DND-41 (cell line): ENCODE measurements at regions not wholly inside any gene's neighbourhood (a gene's known extent, or its start where the extent isn't known, plus 50 kb on each side); places are given as distances from the start of the nearest gene placed in this dataset.

Experiments used
- EZH2 ChIP-seq: IDR thresholded peaks from 3 replicates; pipeline ENCODE4 v1.6.1; 2012; ENCODE audit warnings: borderline replicate concordance, low read depth, mild to moderate bottlenecking, moderate library complexity, low read length, inconsistent platforms; ENCODE audit not compliant: severe bottlenecking
- TF ChIP-seq, protein P1 (sequence below): IDR thresholded peaks from 2 replicates; pipeline ENCODE4 v1.5.1; 2012; ENCODE audit warnings: borderline replicate concordance, low read length, moderate library complexity, mild to moderate bottlenecking; ENCODE audit not compliant: poor library complexity, severe bottlenecking; ENCODE audit errors: extremely low read depth

DNA sequence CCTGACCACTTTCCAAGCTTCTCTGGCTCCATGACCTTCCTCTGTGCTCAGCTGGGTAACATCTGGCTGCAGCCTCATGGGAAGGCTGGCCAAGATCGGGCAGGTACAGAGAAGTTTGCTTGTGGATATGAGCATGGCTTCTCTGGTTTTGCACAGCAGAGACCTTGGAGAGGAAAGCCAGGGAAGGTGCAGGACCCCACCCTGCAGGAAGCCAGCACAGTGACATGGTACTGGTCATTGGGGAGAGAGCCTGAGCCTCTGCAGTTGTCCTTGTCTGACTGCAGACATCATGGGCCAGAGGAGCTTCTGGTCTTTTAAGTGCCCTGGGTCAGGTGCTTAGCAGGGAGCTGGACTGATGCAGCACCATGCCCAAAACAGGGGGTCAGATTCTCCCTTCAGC lies 70.6 kb upstream of the LEP start:
- TF ChIP-seq, protein P1, sequence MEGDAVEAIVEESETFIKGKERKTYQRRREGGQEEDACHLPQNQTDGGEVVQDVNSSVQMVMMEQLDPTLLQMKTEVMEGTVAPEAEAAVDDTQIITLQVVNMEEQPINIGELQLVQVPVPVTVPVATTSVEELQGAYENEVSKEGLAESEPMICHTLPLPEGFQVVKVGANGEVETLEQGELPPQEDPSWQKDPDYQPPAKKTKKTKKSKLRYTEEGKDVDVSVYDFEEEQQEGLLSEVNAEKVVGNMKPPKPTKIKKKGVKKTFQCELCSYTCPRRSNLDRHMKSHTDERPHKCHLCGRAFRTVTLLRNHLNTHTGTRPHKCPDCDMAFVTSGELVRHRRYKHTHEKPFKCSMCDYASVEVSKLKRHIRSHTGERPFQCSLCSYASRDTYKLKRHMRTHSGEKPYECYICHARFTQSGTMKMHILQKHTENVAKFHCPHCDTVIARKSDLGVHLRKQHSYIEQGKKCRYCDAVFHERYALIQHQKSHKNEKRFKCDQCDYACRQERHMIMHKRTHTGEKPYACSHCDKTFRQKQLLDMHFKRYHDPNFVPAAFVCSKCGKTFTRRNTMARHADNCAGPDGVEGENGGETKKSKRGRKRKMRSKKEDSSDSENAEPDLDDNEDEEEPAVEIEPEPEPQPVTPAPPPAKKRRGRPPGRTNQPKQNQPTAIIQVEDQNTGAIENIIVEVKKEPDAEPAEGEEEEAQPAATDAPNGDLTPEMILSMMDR, result no peak
- TF ChIP-seq EZH2, result no peak
